Thoracic aorta (tissue), 2 donors: ENCODE measurements at regions not wholly inside any gene's neighbourhood (a gene's known extent, or its start where the extent isn't known, plus 50 kb on each side); places are given as distances from the start of the nearest gene placed in this dataset.

Source experiments
- ATAC-seq: fragments of 150-250 bp; one replicate; pipeline ENCODE4 v1.8.0; 2017; ENCODE audit warnings: low read depth; ENCODE audit not compliant: insufficient number of reproducible peaks, low FRiP score
- DNase-seq: peaks from one replicate; pipeline ENCODE4 v3.0.0-alpha.2; 2020; ENCODE audit warnings: low spot score
- H3K27ac ChIP-seq, 2 donors: fragments of 200-600 bp; sonication (generic); 1 replicate in 1 of 2; 2 replicates in 1 of 2; pipeline ENCODE4 v1.5.1; 2016; ENCODE audit warnings: mild to moderate bottlenecking in 2 of 2, moderate library complexity in 2 of 2
- H3K27me3 ChIP-seq: fragments of 200-600 bp; sonication (generic); replicated peaks from 2 replicates; pipeline ENCODE4 v1.6.0; 2016; ENCODE audit warnings: mild to moderate bottlenecking; ENCODE audit not compliant: insufficient read depth
- H3K36me3 ChIP-seq: fragments of 200-600 bp; sonication (generic); one replicate; pipeline ENCODE4 v1.5.1; 2016
- H3K4me1 ChIP-seq, 2 donors: fragments of 200-600 bp; sonication (generic); 1 replicate in 1 of 2; 2 replicates in 1 of 2; pipeline versions ENCODE4 v1.5.1 to v1.6.0; 2016; ENCODE audit warnings: low read depth in 2 of 2, mild to moderate bottlenecking in 1 of 2; ENCODE audit not compliant: control insufficient read depth in 1 of 2
- H3K4me3 ChIP-seq: fragments of 200-600 bp; sonication (generic); 2 replicates; pipeline ENCODE4 v1.5.1; 2016; ENCODE audit warnings: mild to moderate bottlenecking
- H3K9me3 ChIP-seq: fragments of 200-600 bp; sonication (generic); 2 replicates; pipeline ENCODE4 v1.5.1; 2016
- TF ChIP-seq, protein P1 (sequence below): fragments of 200-600 bp; sonication (generic); IDR thresholded peaks from one replicate; pipeline ENCODE4 v1.5.1; 2019; ENCODE audit warnings: antibody characterized with exemption

DNA sequence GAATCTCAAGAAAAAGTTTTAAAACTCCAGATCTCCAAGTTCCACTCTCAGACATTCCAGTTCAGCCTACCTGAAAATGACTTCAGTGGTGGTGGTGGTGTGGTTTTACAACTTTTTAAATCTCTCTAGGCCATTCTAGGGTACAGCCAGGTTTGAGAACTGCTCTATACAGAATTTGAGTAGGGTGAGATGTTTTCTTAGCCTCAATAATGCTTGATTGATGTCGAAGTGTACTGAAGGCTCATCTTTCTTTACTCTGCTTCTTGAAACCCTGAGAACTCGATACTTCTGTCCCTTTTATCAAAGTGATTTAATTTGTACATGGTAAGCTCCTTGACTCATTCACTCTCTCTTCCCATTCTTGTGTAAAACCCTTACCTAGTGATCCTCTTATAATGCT, 143.8 kb downstream of the FAM124B start:
- no peak for DNase-seq
- TF ChIP-seq, protein P1, sequence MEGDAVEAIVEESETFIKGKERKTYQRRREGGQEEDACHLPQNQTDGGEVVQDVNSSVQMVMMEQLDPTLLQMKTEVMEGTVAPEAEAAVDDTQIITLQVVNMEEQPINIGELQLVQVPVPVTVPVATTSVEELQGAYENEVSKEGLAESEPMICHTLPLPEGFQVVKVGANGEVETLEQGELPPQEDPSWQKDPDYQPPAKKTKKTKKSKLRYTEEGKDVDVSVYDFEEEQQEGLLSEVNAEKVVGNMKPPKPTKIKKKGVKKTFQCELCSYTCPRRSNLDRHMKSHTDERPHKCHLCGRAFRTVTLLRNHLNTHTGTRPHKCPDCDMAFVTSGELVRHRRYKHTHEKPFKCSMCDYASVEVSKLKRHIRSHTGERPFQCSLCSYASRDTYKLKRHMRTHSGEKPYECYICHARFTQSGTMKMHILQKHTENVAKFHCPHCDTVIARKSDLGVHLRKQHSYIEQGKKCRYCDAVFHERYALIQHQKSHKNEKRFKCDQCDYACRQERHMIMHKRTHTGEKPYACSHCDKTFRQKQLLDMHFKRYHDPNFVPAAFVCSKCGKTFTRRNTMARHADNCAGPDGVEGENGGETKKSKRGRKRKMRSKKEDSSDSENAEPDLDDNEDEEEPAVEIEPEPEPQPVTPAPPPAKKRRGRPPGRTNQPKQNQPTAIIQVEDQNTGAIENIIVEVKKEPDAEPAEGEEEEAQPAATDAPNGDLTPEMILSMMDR, result no peak
- Histone ChIP-seq H3K4me1 (peaks cover 0 to 8% of the 10 kb centered on the region in 2 donors), H3K36me3 (no peaks in the 10 kb centered on the region), H3K4me3 (no peak overlapping the region), H3K27me3 (no peaks in the 10 kb centered on the region), H3K27ac (no peak overlapping the region), H3K9me3 (no peaks in the 10 kb centered on the region)
- no peak for ATAC-seq

DNA sequence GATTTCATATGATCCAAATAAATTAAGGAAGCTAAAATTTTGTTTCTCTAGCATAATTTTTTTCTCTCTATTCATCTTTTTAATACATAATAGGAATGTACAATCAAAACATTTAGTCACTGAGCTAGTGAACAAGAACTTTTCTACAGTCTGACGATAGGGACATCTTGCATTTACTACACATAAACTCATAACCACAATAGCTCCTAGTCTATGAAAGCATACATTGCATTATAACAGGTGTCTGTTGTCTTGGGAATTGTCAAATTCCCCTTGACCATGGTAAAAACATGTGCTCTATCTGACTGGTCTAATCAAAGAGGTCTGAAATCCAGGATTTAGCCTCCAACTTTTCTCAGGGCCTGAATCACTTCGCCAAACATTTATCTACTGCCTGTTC, 144.8 kb downstream of the FAM124B start:
- H3K27ac ChIP-seq, result no peak overlapping the region
- TF ChIP-seq, protein P1, result no peak
- H3K9me3 ChIP-seq, result no peaks in the 10 kb centered on the region
- no peaks in the 10 kb centered on the region for H3K36me3 ChIP-seq
- DNase-seq, result no peak
- no peak overlapping the region for H3K4me3 ChIP-seq
- peaks cover 0 to 8% of the 10 kb centered on the region in 2 donors for H3K4me1 ChIP-seq
- no peaks in the 10 kb centered on the region for H3K27me3 ChIP-seq
- no peak for ATAC-seq

DNA sequence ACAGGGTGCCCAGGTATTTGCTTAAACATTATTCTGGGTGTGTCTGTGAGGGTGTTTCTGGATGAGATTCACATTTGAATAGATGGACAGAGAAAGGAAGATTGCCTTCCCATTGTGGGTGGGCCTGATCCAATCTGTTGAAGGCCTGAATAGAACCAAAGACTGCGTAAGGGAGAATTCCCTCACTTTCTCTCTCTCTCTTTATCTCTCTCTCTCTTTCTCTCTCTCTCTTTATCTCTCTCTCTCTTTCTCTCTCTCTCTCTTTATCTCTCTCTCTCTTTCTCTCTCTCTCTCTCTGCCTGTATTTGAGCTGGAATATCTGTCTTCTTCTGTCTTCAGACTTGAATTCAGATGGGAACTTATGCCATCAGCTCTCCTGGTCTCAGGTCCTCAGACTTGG, 148.4 kb downstream of the FAM124B start:
- H3K9me3 ChIP-seq, result no peaks in the 10 kb centered on the region
- DNase-seq (no peak), ATAC-seq (no peak)
- TF ChIP-seq, protein P1, result no peak
- no peaks in the 10 kb centered on the region for H3K36me3 ChIP-seq
- no peak overlapping the region for H3K4me3 ChIP-seq
- H3K27me3 ChIP-seq, result no peaks in the 10 kb centered on the region
- no peak overlapping the region for H3K27ac ChIP-seq
- no peaks in the 10 kb centered on the region for H3K4me1 ChIP-seq

DNA sequence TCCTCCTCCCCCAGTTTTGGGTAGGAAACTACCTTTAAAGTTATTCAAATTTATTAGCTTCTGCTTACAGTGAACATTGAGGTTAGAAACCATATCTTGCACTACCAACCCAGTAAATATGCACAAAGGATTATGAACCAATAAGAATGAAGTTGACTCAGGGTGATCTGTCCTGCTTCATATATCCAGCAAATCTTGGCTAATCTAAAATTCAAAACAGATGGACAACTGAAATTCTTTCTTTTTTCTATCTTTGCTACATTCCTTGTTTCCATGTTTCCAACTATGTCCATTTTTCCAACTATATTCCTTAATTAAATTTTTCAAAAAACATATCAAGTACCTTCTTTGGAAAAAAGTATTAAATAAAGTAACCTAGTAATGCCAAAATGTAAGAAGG, 149.3 kb downstream of the FAM124B start:
- Histone ChIP-seq H3K9me3 (no peaks in the 10 kb centered on the region), H3K27me3 (no peaks in the 10 kb centered on the region), H3K4me3 (no peak overlapping the region), H3K36me3 (no peaks in the 10 kb centered on the region), H3K4me1 (no peaks in the 10 kb centered on the region), H3K27ac (no peak overlapping the region)
- ATAC-seq (no peak), DNase-seq (no peak)
- TF ChIP-seq, protein P1, result no peak

DNA sequence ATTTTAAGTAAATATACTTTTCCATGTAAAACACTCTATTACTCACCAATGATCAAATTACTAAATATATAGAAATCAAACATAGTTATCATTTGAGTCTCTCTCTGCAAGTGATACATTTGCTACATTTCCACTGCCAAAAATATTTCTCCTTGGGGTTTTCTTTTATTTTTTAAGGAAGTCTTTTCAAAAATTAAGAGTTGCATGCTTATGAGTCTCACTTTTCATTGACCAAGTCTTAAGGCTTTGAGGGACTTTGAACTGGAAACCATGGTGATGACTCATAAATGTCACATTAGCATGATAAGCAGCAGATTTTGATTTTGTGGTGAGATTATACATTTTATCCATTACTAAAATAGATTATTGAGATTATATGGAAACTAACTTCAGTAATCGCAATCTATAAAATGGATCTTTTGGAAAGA, 152.9 kb downstream of the FAM124B start:
- TF ChIP-seq, protein P1, result no peak
- ATAC-seq, result no peak
- H3K4me3 ChIP-seq, result no peak overlapping the region

More for the DNA sequence above, 152.9 kb downstream of the FAM124B start:
- no peaks in the 10 kb centered on the region for H3K9me3 ChIP-seq
- no peaks in the 10 kb centered on the region for H3K4me1 ChIP-seq
- no peaks in the 10 kb centered on the region for H3K27me3 ChIP-seq
- DNase-seq, result no peak
- H3K36me3 ChIP-seq, result no peaks in the 10 kb centered on the region
- H3K27ac ChIP-seq, result no peak overlapping the region
